Testis (tissue), 2 donors: ENCODE measurements at regions not wholly inside any gene's neighbourhood (a gene's known extent, or its start where the extent isn't known, plus 50 kb on each side); places are given as distances from the start of the nearest gene placed in this dataset.

ENCODE experiments used
- DNase-seq: peaks from one replicate; pipeline ENCODE4 v3.0.0-alpha.2; 2019
- H3K27ac ChIP-seq, 2 donors: fragments of 200-600 bp; sonication (generic); one replicate each; pipeline ENCODE4 v1.5.1; 2019
- H3K27me3 ChIP-seq: fragments of 200-600 bp; sonication (generic); one replicate; pipeline ENCODE4 v1.5.1; 2019
- H3K36me3 ChIP-seq: fragments of 200-600 bp; sonication (generic); one replicate; pipeline ENCODE4 v1.5.1; 2017; ENCODE audit warnings: low read depth; ENCODE audit errors: missing control alignments
- H3K4me1 ChIP-seq: fragments of 200-600 bp; sonication (generic); one replicate; pipeline ENCODE4 v1.5.1; 2019
- H3K4me3 ChIP-seq, 2 donors: fragments of 200-600 bp; sonication (generic); one replicate each; pipeline ENCODE4 v1.5.1; 2017 to 2019
- H3K9me3 ChIP-seq: fragments of 200-600 bp; sonication (generic); one replicate; pipeline ENCODE4 v1.5.1; 2017
- CTCF ChIP-seq, 3 experiments: fragments of 450-650 bp in 2 of 3; fragments of 200-600 bp in 1 of 3; sonication (generic) in 1 of 3; IDR thresholded peaks; one replicate each; pipeline ENCODE4 v1.5.1; 2016 to 2019; ENCODE audit warnings: antibody characterized with exemption in 3 of 3, mild to moderate bottlenecking in 2 of 3, moderate library complexity in 1 of 3
- POLR2A ChIP-seq: fragments of 450-650 bp; IDR thresholded peaks from one replicate; pipeline ENCODE4 v1.6.1; 2017; ENCODE audit warnings: antibody characterized with exemption, mild to moderate bottlenecking, moderate library complexity
- WGBS, 2 donors: methylation state at CpG; one replicate each; pipeline ENCODE4 v1.1.5; 2018; 5-methylcytosine and 5-hydroxymethylcytosine counted together
- intact Hi-C: fragments of 100-400 bp; cut with DNase I; formaldehyde crosslinking; loops from one replicate; pipeline ENCODE4 v1.15.1; 2023; ENCODE audit warnings: low total_unique reads

GRCh38 chr6:147738099-147738498, 229.6 kb downstream of the SAMD5 start:
- 67 to 85% methylated on average over 8 of the region's 8 CpGs for WGBS, 2 donors
- no peak for DNase-seq
- intact Hi-C loops, result no loop called here
- Histone ChIP-seq H3K36me3 (no peaks in the 10 kb centered on the region), H3K9me3 (no peaks in the 10 kb centered on the region), H3K27ac (no peak overlapping the region), H3K27me3 (no peaks in the 10 kb centered on the region), H3K4me3 (no peak overlapping the region), H3K4me1 (no peaks in the 10 kb centered on the region)
- TF ChIP-seq POLR2A (no peak), CTCF (IDR thresholded peaks at IDR 0.05) (no peak)

GRCh38 chr6:147738516-147739162, 230.1 kb downstream of the SAMD5 start:
- intact Hi-C loops, result no loop called here
- 29 to 42% methylated on average over 3 of the region's 3 CpGs for WGBS, 2 donors
- no peak for DNase-seq
- Histone ChIP-seq H3K27me3 (no peaks in the 10 kb centered on the region), H3K27ac (no peak overlapping the region), H3K36me3 (no peaks in the 10 kb centered on the region), H3K9me3 (no peaks in the 10 kb centered on the region), H3K4me1 (no peaks in the 10 kb centered on the region), H3K4me3 (no peak overlapping the region)
- TF ChIP-seq CTCF (IDR thresholded peaks at IDR 0.05) (no peak), POLR2A (no peak)

- H3K4me1 ChIP-seq, result no peaks in the 10 kb centered on the region
- DNase-seq, result no peak
- TF ChIP-seq POLR2A (no peak), CTCF (IDR thresholded peaks at IDR 0.05) (no peak)
- H3K4me3 ChIP-seq, result no peak overlapping the region
- intact Hi-C loops, result no loop called here
- WGBS, 2 donors, result 87 to 93% methylated on average over 3 of the region's 3 CpGs
- no peak overlapping the region for H3K27ac ChIP-seq
- no peaks in the 10 kb centered on the region for H3K36me3 ChIP-seq
- H3K9me3 ChIP-seq, result no peaks in the 10 kb centered on the region
- H3K27me3 ChIP-seq, result no peaks in the 10 kb centered on the region
Measured at GRCh38 chr6:147740326-147740725, 231.8 kb downstream of the SAMD5 start.

- 67 to 92% methylated on average over 3 of the region's 3 CpGs for WGBS, 2 donors
- no peak for DNase-seq
- Histone ChIP-seq H3K27ac (no peak overlapping the region), H3K4me3 (no peak overlapping the region), H3K4me1 (no peaks in the 10 kb centered on the region), H3K27me3 (no peaks in the 10 kb centered on the region), H3K36me3 (no peaks in the 10 kb centered on the region), H3K9me3 (no peaks in the 10 kb centered on the region)
- no peak for TF ChIP-seq CTCF (IDR thresholded peaks at IDR 0.05)
- intact Hi-C loops, result no loop called here
Measured at GRCh38 chr6:147740916-147741315, 232.4 kb downstream of the SAMD5 start.

- DNase-seq, result no peak
- Histone ChIP-seq H3K36me3 (no peaks in the 10 kb centered on the region), H3K27me3 (no peaks in the 10 kb centered on the region), H3K9me3 (no peaks in the 10 kb centered on the region), H3K4me3 (no peak overlapping the region), H3K4me1 (no peaks in the 10 kb centered on the region), H3K27ac (no peak overlapping the region)
- 86 to 94% methylated on average over 9 of the region's 9 CpGs for WGBS, 2 donors
- intact Hi-C loops, result no loop called here
- no peak for TF ChIP-seq POLR2A
Measured at GRCh38 chr6:147741389-147741788, 232.9 kb downstream of the SAMD5 start.
